GM21825 (cell line): ENCODE measurements at regions not wholly inside any gene's neighbourhood (a gene's known extent, or its start where the extent isn't known, plus 50 kb on each side); places are given as distances from the start of the nearest gene placed in this dataset.

Experiments used
- ATAC-seq: cut with Tn5 transposase; IDR thresholded peaks from one replicate; pipeline ENCODE4 v1.9.1; 2021; ENCODE audit warnings: mild to moderate bottlenecking, moderate library complexity; ENCODE audit not compliant: unreplicated experiment

- no peak for ATAC-seq
These were observed 450.1 kb downstream of the LPIN1 start for GRCh38 chr2:12196495-12196894.

GRCh38 chr2:12197133-12197532, 450.7 kb downstream of the LPIN1 start:
- ATAC-seq: no peak

DNA sequence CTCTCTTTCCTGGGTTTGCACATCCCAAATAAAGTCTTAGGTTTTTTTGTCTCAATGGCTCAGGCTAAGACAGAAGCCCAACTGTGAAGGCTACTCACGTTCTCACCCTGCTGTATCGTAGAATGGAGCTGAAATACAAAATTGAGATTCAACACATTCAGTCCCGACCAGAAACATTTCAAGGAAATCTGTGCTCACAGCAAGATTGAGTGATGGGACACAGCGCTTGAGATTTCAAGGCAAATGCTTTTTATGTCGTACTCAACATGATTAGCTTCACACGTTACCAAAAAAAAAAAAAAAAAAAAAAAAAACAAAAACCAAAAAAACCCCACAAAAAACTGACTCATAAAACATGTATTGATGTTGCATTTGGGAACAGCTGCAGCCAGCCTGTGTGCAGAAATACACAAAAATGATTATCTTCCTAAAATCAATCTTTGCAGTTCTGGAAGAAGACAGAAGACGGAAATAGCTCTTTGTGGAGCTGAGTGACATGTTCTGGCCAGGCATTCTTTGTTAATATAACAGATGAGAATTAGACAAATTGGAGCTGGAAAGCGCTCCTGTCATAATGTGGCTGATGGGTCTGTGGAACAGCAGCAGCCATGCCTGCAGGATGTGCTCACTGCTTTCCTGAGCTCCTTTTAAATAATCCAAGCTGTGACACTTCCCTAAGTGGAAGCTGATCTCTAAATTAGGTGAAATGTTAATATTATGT, 453.2 kb downstream of the LPIN1 start:
- no peak for ATAC-seq

- ATAC-seq: no peak
These were observed 454.9 kb downstream of the LPIN1 start for GRCh38 chr2:12201369-12201768.

DNA sequence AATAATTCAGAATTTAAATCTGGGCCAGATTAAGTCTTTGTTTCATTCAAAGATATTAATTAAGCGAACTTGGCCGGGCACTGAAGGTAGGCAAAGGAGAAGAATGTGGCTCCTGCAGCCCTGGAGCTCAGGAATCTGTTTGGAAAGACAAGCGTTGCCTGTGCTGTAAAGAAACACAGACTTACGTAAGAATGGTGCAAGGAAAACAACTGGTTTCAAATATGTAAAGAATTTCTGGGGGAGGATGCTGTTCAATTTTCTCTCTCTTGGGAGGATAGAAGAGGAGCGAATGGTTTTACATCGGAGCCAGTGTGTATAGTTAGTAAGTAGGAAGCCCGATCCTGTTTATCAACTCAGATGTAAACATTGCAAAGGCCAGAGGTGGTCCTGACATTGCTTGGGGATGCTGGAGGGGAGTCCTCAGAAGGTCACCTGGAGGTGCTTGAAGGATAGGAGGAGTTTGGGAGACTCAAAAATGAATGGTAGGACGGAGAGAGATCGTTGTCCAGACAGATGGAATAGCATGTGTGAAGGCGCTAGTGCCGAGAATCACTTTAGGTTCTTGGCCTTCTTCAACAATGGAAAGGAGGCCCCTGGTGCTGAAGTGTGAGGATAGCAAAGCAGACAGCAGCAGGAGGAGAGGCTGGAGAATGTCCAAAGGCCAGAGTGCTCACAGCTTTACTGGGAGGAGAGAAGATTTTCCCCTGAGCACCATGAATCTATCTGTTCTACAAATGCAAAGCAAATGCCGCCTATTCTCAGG, 456.1 kb downstream of the LPIN1 start:
- ATAC-seq: no peak

DNA sequence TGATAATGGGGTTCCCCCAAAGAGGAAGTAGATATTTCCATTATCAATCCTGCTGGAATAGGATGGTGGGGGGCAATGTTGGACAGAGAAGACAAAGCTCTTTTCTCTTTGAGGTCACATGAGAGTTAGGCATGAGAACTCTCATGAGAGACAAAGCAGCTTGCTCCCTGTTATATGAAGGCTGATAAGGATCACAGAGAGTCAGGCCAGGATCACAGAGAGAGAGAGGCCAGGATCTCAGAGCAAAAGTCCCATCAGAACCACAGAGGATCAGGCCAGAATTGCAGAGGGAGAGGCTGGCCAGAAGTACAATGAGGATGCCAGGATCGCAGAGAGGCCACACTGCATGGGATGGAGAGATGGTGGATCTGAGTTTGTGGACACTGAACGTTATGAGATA, 457.1 kb downstream of the LPIN1 start:
- no peak for ATAC-seq

- ATAC-seq: no peak
These were observed 458.7 kb downstream of the LPIN1 start for GRCh38 chr2:12205086-12205485.

DNA sequence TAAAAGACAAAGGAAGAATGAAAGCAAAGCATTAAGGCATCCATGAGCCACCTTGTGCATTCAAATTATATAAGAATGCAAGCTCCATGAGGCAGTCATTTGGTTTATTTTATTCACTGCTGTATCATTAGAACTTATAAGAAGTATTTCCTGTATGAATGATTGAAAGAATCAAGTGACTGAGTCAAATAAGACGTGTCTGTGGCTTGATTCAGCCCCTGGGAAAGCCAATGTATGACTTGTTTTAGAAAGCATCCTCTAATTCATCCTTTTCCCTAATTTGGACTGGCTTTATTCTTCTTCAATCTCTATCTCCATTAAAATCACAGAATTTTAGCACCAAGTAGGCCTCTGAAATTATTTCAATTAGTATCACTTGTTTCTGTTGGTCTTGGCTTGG, 461.1 kb downstream of the LPIN1 start:
- no peak for ATAC-seq

DNA sequence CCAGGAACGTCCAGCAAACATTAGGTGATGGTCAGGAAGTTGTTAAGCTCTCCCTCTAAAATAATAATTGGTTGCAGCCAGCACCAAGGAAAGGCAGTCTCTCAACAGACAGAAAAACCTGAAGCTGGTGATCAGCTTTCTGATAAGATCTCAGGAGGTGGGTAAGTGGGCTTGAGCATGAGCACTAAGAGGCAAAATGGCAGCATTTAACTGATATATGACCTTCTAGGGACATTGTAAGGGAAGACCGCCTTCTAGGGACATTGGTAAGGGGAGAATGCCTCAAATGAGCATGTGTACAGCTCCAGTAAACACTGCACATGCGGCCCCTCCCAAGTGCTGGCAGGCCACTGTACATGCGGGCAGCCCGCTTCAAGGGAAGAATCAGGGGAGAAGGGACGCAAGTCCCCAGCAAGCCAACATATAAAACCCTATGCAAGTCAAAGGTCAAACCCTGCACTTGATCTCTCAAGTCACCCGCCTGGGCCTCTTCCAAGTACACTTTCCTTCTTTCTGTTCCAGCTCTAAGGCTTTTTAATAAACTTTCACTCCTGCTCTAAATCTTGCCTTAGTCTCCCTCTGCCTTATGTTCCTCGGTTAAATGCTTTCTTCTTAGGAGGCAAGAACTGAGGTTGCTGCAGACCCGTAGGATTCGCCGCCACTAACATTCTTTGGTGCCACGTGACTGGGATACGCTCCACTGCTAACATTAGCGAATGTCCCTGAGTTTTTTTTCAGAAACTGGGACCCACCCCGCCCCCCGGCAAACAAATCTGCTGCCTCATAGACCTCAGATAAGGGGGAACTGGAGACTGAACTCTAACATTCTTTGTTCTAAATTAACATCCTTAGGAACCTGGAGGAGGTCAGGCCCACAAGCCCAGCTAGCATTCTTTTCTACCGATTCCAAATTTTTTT, 463.8 kb downstream of the LPIN1 start:
- no peak for ATAC-seq

GRCh38 chr2:12211326-12212175, 465.1 kb downstream of the LPIN1 start:
- ATAC-seq: no peak

- no peak for ATAC-seq
These were observed 466.6 kb downstream of the LPIN1 start for GRCh38 chr2:12212841-12213597.

GRCh38 chr2:12217175-12217574, 470.7 kb downstream of the LPIN1 start:
- no peak for ATAC-seq

GRCh38 chr2:12219761-12220160, 473.3 kb downstream of the LPIN1 start:
- no peak for ATAC-seq

DNA sequence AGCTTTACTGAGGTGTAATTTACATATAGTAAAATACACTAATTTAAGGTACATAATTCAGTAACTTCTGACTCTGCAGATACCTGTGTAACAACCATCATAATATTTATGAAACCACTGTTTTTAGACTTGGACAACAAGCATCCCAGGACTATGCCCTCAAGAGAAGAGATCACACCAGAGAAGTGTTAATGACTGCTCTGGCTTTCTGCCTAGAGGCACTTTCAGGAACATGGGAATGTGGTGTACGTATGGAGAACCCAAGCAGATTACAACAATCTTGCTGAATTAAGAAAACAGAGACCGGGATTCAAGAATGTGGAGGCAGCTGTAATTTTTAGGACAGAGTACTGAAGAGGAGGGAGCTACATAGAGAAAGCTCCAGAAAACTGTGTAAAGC, 475.2 kb downstream of the LPIN1 start:
- ATAC-seq: no peak

DNA sequence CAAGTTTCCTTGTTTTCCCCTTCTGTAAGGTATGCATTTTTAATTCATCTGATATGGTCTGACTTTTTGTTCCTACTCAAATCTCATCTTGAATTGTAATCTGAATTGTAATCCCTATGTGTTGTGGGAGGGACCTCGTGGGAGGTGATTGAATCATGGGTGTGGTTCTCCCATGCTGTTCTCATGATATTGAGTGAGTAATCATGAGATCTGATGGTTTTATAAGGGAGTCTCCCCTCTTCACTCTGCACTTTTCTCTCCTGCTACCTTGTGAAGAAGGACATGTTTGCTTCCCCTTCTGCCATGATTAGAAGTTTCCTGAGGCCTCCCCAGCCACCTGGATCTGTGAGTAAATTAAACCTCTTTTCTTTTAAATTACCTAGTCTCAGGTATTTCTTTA, 476.1 kb downstream of the LPIN1 start:
- ATAC-seq: no peak

DNA sequence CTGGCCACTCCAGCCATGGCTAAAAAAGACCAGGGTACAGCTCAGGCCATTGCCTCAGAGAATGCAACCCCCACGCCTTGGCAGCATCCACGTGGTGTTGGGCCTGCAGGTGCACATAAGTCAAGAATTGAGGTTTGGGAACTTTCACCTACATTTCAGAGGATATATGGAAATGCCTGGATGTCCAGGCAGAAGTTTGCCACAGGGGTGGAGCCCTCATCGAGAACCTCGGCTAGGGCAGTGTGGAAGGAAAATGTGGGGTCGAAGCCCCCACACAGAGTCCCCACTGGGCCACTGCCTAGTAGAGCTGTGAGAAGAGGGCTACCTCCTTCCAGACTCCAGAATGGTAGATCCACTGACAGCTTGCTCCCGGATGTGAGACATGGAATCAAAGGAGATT, 477.3 kb downstream of the LPIN1 start:
- no peak for ATAC-seq

- no peak for ATAC-seq
These were observed 480.2 kb downstream of the LPIN1 start for GRCh38 chr2:12226653-12227052.

DNA sequence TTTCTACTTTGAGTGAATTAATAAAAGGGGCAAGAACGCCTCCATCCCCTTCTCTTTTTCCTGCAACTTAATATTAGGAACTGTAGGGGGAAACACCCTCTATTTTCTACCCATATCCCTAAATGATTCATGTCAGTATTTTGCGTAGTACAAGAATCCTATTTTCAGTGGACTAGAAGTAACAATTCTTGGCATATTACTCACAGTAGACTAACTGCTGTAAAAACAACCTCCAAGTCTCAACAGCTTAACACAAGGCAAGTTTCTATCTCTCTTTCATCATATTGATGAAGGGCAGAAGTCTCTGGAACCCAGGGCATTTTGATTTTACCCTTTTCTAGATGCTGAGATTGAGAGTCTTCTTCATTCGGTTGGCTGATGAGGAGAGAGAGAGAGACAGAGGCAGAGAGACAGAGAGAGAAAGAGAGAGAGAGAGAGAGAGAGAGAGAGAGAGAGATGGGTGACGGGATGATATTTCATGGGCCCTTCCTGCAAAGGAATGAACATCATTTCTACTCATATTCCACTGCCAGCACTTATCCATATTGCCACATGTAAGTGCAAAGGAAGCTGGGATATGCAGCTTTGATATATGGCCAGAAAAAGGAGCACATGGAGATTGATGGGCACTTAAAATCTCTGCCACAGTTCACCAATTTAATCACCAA, 481.6 kb downstream of the LPIN1 start:
- ATAC-seq: no peak

GRCh38 chr2:12231288-12231687, 484.9 kb downstream of the LPIN1 start:
- no peak for ATAC-seq
